ENCODE measurements at regions not wholly inside any gene's neighbourhood (a gene's known extent, or its start where the extent isn't known, plus 50 kb on each side); places are given as distances from the start of the nearest gene placed in this dataset.
"Not testable (repeated sequence)": the region's sequence is repeated elsewhere in the genome, so short reads cannot be mapped to it uniquely, and the experiment has no call there.

- DNase-seq, result no peak
Measured at GRCh38 chr5:56685503-56686217, 129.7 kb upstream of the MAP3K1 start.

GRCh38 chr5:56684159-56684558, 131.2 kb upstream of the MAP3K1 start:
- no peak for DNase-seq

GRCh38 chr5:56683733-56684132, 131.6 kb upstream of the MAP3K1 start:
- no peak for DNase-seq

- DNase-seq, result no peak
Measured at GRCh38 chr5:56683281-56683680, 132.1 kb upstream of the MAP3K1 start.

GRCh38 chr5:56681346-56681745, 134.0 kb upstream of the MAP3K1 start:
- no peak for DNase-seq

- DNase-seq, result no peak
Measured at GRCh38 chr5:56680731-56681130, 134.6 kb upstream of the MAP3K1 start.

- no peak for DNase-seq
Measured at GRCh38 chr5:56677690-56678305, 137.6 kb upstream of the MAP3K1 start.

GRCh38 chr5:56676091-56676768, 139.1 kb upstream of the MAP3K1 start:
- DNase-seq, result no peak

GRCh38 chr5:56674441-56674840, 140.9 kb upstream of the MAP3K1 start:
- no peak for DNase-seq

GRCh38 chr5:56673171-56673570, 142.2 kb upstream of the MAP3K1 start:
- no peak for DNase-seq

GRCh38 chr5:56671571-56671970, 143.8 kb upstream of the MAP3K1 start:
- no peak for DNase-seq

- no peak for DNase-seq
Measured at GRCh38 chr5:56670916-56671315, 144.4 kb upstream of the MAP3K1 start.

- peak; percentile 90 for DNase-seq
Measured at GRCh38 chr5:56669534-56670483, 145.5 kb upstream of the MAP3K1 start.

- no peak for DNase-seq
Measured at GRCh38 chr5:56668996-56669395, 146.4 kb upstream of the MAP3K1 start.

GRCh38 chr5:56667692-56668091, 147.7 kb upstream of the MAP3K1 start:
- no peak for DNase-seq

GRCh38 chr5:56666901-56667300, 148.4 kb upstream of the MAP3K1 start:
- DNase-seq, result no peak

- not testable (repeated sequence) for DNase-seq
Measured at GRCh38 chr5:56665117-56665516, 150.2 kb upstream of the MAP3K1 start.

- DNase-seq, result no peak
Measured at GRCh38 chr5:56664025-56664424, 151.3 kb upstream of the MAP3K1 start.

- no peak for DNase-seq
Measured at GRCh38 chr5:56663523-56663922, 151.8 kb upstream of the MAP3K1 start.

GRCh38 chr5:56662893-56663292, 152.5 kb upstream of the MAP3K1 start:
- no peak for DNase-seq

GRCh38 chr5:56659971-56660370, 155.4 kb upstream of the MAP3K1 start:
- DNase-seq, result no peak

- DNase-seq, result no peak
Measured at GRCh38 chr5:56658972-56659371, 156.4 kb upstream of the MAP3K1 start.
